NCI-H748 (cell line): ENCODE measurements at regions not wholly inside any gene's neighbourhood (a gene's known extent, or its start where the extent isn't known, plus 50 kb on each side); places are given as distances from the start of the nearest gene placed in this dataset.
"Not testable (repeated sequence)": the region's sequence is repeated elsewhere in the genome, so short reads cannot be mapped to it uniquely, and the experiment has no call there.

Source experiments
- DNase-seq: peaks from one replicate; lab custom pipeline; 2025; ENCODE audit not compliant: unreplicated experiment; lab: John Stamatoyannopoulos, UW

- DNase-seq: no peak
Observed at GRCh38 chr7:14092331-14092730, 102.9 kb upstream of the ETV1 start.

DNA sequence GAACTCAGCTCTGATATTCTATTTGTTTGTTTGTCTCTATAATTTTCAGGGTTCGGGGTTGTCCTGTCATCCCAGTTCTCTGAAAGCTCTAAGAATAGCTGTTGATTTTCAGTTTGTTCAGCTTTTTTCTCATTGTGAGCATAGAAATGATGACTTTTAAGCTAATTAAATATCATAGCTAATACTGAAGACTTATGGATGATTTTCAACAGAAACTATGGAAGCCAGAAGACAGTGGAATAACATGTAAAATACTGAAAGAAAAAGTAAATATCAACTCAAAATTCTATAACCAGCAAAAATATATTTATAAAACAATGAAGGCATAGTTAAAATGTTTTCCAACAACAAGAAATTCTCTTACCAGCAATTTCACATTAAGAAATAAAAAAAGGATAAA is 96.4 kb upstream of the ETV1 start:
- DNase-seq: peak; percentile 29

GRCh38 chr7:14083761-14084160 is 94.3 kb upstream of the ETV1 start:
- DNase-seq: no peak

GRCh38 chr7:14073988-14074387 is 84.5 kb upstream of the ETV1 start:
- DNase-seq: no peak

GRCh38 chr7:14073543-14073942 is 84.1 kb upstream of the ETV1 start:
- no peak for DNase-seq

DNA sequence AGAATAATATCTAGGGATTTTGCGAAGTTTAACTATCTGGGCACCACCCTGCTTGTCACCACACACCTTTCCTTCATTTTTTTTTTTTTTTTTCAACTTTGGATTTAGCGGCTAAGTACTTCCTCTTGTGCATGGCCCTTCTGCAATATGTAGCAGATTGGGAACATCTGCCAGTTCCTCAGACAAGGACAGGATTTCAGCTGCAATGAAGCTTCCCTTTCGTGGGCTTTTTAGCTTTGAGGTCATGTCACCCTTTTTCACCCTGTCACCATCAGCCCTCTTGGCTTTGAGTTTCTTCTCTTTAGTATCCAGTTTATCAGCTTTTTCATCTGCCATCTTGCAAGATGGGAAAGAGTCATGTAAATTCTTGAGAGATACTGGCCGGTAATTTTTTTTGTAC is 81.6 kb upstream of the ETV1 start:
- DNase-seq: no peak

- DNase-seq: peak; percentile 8
Observed at GRCh38 chr7:14069961-14070360, 80.5 kb upstream of the ETV1 start.

DNA sequence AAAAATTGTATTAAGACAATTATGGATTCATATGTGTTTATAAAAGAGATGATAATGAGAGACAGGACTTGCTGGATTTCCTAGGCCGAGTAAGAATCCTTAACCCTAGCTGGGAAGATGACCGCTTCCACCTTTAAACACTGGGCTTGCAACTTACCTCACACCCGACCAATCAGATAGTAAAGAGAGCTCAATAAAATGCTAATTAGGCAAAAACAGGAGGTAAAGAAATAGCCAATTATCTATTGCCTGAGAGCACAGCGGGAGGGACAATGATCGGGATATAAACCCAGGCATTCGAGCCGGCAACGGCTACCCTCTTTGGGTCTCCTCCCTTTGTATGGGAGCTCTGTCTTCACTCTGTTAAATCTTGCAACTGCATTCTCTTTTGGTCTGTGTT is 77.3 kb upstream of the ETV1 start:
- DNase-seq: not testable (repeated sequence)

DNA sequence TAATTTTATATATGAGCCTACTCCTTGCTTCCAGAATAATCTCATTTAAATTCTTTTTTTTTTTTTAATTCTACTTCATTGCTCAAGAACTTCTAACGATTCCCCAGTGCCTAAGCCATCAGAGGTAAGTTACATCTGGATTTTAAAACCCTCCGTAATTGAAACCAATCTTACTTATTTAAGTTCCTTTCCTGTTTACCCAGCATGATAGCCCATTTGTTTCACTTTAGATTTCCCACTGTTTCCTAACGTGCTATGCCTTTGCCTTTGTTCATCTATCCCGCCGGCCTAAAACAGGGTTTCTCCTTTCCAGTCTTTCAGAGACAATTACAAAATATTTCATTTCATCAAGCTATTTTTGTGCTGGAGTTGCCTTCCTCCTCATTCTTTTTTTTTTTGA is 75.8 kb upstream of the ETV1 start:
- no peak for DNase-seq

- no peak for DNase-seq
Observed at GRCh38 chr7:14055813-14056212, 66.3 kb upstream of the ETV1 start.

- no peak for DNase-seq
Observed at GRCh38 chr7:14054125-14054524, 64.7 kb upstream of the ETV1 start.

DNA sequence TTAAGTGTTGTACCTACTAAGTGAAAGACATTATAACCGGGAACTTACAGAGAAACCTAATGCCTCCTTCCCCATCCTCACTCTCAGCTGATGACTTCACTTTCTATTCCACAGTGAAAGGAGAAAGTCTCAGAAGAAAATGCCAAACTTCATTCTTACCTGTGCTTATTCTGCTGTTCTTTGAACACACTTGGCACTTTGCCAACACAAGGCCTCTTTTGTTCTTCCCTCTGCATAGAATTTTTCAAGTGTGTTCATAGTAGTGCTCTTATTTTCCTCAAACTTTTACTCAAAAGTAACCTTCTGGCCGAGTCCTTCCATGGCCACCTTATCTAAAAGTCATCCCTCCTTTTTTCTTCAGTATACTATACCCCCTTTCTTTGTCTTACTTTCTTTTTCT is 59.4 kb upstream of the ETV1 start:
- DNase-seq: peak; percentile 31

GRCh38 chr7:14047709-14048399 is 58.4 kb upstream of the ETV1 start:
- no peak for DNase-seq

DNA sequence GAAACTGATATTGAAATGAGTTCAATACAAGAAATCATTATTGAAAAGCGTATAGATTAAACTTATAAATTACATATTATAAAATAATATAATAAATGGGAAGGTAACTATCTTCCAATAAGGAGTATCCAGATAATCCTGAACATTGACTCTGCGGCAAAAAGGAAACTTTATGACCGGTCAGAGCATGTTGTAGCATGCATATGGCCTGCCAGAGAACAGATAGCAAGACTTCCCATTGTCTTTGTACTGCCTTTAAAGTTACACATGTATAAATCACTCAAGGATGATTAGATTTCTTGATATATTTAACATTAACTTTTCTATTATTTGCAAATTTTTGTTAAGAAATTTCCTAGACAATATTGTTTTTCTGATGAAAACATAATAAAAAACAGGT is 56.2 kb upstream of the ETV1 start:
- no peak for DNase-seq

DNA sequence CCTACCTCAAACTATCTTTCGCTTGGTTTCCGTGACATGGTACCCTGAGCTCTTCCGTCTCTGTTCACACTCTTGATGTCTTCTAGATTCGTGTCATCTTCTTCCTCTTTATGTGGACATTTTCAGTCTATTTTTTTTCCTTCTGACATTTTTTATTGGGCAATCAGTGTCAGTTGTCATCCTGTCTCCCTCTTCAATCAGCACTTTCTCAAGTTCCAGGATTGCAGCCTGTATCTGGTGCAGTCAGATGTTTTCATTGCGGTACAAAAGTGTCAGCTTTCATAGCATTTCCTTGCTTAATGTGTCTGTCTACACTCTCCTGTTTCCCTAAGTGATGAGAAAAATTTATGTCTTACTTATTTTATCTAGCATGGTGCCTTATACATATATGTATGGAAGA is 51.1 kb upstream of the ETV1 start:
- no peak for DNase-seq
